SK-N-SH (cell line): ENCODE measurements at regions not wholly inside any gene's neighbourhood (a gene's known extent, or its start where the extent isn't known, plus 50 kb on each side); places are given as distances from the start of the nearest gene placed in this dataset.

ENCODE experiments used
- CTCF ChIA-PET: fragments of 300-600, 350-600 bp; formaldehyde crosslinking; extraction: SDS; loops from one replicate; lab custom pipeline; 2021; lab: Yijun Ruan, JAX
- POLR2A ChIA-PET: fragments of 350-600 bp; sonication (Branson Sonifier 250); formaldehyde crosslinking; extraction: SDS; loops from one replicate; lab custom pipeline; 2020; ENCODE audit warnings: antibody characterized with exemption, inconsistent platforms; lab: Yijun Ruan, JAX
- DNase-seq: peaks from one replicate; pipeline ENCODE4 v3.0.0; 2012
- H2AFZ ChIP-seq: fragments of 200-600 bp; sonication (generic); 2 replicates; pipeline ENCODE4 v1.8.1; 2016; ENCODE audit warnings: antibody characterized with exemption, mild to moderate bottlenecking, low read depth
- H3F3A ChIP-seq: fragments of 200-600 bp; sonication (generic); replicated peaks from 2 replicates; pipeline ENCODE3; 2016; ENCODE audit warnings: antibody characterized with exemption, mild to moderate bottlenecking; ENCODE audit not compliant: insufficient read depth
- H3K27ac ChIP-seq, 2 experiments: fragments of 200-500 bp in 1 of 2; fragments of 200-600 bp in 1 of 2; sonication (Bioruptor generic) in 1 of 2; sonication (generic), shearing (Covaris generic) in 1 of 2; 2 replicates each; pipeline versions ENCODE4 v1.5.1 to v1.6.1; 2014 to 2016; ENCODE audit warnings: low read depth in 2 of 2, inconsistent platforms in 1 of 2, low read length in 1 of 2, mild to moderate bottlenecking in 1 of 2, mixed read lengths in 1 of 2
- H3K27me3 ChIP-seq: fragments of 200-600 bp; sonication (generic), shearing (Covaris generic); 2 replicates; pipeline ENCODE4 v1.6.1; 2016; ENCODE audit warnings: mixed run types; ENCODE audit not compliant: insufficient read depth
- H3K36me3 ChIP-seq, 2 experiments: fragments of 200-500 bp in 1 of 2; fragments of 200-600 bp in 1 of 2; sonication (Bioruptor generic) in 1 of 2; sonication (generic) in 1 of 2; replicated peaks in 1 of 2; 2 replicates each; pipeline versions ENCODE3 to v1.5.1; 2014 to 2016; ENCODE audit warnings: low read length in 1 of 2, mild to moderate bottlenecking in 1 of 2; ENCODE audit not compliant: insufficient read depth in 2 of 2, control insufficient read depth in 1 of 2
- H3K4me1 ChIP-seq, 2 experiments: fragments of 200-500 bp in 1 of 2; fragments of 200-600 bp in 1 of 2; sonication (Bioruptor generic) in 1 of 2; sonication (generic), shearing (Covaris generic) in 1 of 2; 2 replicates each; pipeline versions ENCODE4 v1.5.1 to v1.6.1; 2014 to 2016; ENCODE audit warnings: low read depth in 1 of 2, low read length in 1 of 2, mixed run types in 1 of 2; ENCODE audit not compliant: insufficient read depth in 2 of 2, control insufficient read depth in 1 of 2
- H3K4me2 ChIP-seq: fragments of 200-600 bp; sonication (generic), shearing (Covaris generic); 2 replicates; pipeline ENCODE4 v1.6.1; 2017; ENCODE audit warnings: mixed run types
- H3K4me3 ChIP-seq, 2 experiments: fragments of 200-500 bp in 1 of 2; fragments of 200-600 bp in 1 of 2; sonication (Bioruptor generic) in 1 of 2; sonication (generic), shearing (Covaris generic) in 1 of 2; 2 replicates each; pipeline versions ENCODE4 v1.5.1 to v1.8.1; 2014 to 2016; ENCODE audit warnings: low read depth in 2 of 2, inconsistent platforms in 1 of 2, low read length in 1 of 2, mild to moderate bottlenecking in 1 of 2, mixed read lengths in 1 of 2, moderate library complexity in 1 of 2
- H3K79me2 ChIP-seq: fragments of 200-600 bp; sonication (generic); 2 replicates; pipeline ENCODE4 v1.8.1; 2017; ENCODE audit warnings: mild to moderate bottlenecking; ENCODE audit not compliant: insufficient read depth
- H3K9ac ChIP-seq: fragments of 200-600 bp; sonication (generic); 2 replicates; pipeline ENCODE4 v1.6.1; 2017; ENCODE audit warnings: mixed run types
- H3K9me2 ChIP-seq: fragments of 200-600 bp; sonication (generic); 2 replicates; pipeline ENCODE4 v1.6.1; 2017; ENCODE audit warnings: mixed run types
- H3K9me3 ChIP-seq: fragments of 200-600 bp; sonication (generic); 2 replicates; pipeline ENCODE4 v1.6.1; 2017; ENCODE audit warnings: mixed run types, mild to moderate bottlenecking, moderate library complexity
- H4K20me1 ChIP-seq: fragments of 200-600 bp; sonication (generic); 2 replicates; pipeline ENCODE4 v1.6.1; 2017; ENCODE audit warnings: mild to moderate bottlenecking, mixed run types; ENCODE audit not compliant: insufficient read depth
- ELF1 ChIP-seq: IDR thresholded peaks from 2 replicates; pipeline ENCODE4 v1.4.0; 2012
- JUND ChIP-seq: IDR thresholded peaks from 2 replicates; pipeline ENCODE4 v1.4.0; 2012
- MEF2A ChIP-seq: IDR thresholded peaks from 2 replicates; pipeline ENCODE4 v1.4.0; 2012; ENCODE audit warnings: low read depth, borderline replicate concordance
- WGBS: methylation state at CpG from one replicate; pipeline ENCODE4 v1.1.6; 2017; ENCODE audit warnings: low lambda C conversion rate; 5-methylcytosine and 5-hydroxymethylcytosine counted together
- TF ChIP-seq, protein P1 (sequence below): IDR thresholded peaks from 2 replicates; pipeline ENCODE4; 2012
- TF ChIP-seq, protein P2 (sequence below): IDR thresholded peaks from 2 replicates; pipeline ENCODE4 v1.4.0; 2012; ENCODE audit warnings: low read depth
- TF ChIP-seq, protein P3 (sequence below): IDR thresholded peaks from 2 replicates; pipeline ENCODE4 v1.6.1; 2012; ENCODE audit warnings: mild to moderate bottlenecking, low read depth, low read length, moderate library complexity
- TF ChIP-seq, protein P4 (sequence below): fragments of 200-600 bp; sonication (generic); IDR thresholded peaks from 2 replicates; pipeline ENCODE4 v1.6.1; 2017; ENCODE audit warnings: antibody characterized with exemption, mild to moderate bottlenecking, moderate library complexity

DNA sequence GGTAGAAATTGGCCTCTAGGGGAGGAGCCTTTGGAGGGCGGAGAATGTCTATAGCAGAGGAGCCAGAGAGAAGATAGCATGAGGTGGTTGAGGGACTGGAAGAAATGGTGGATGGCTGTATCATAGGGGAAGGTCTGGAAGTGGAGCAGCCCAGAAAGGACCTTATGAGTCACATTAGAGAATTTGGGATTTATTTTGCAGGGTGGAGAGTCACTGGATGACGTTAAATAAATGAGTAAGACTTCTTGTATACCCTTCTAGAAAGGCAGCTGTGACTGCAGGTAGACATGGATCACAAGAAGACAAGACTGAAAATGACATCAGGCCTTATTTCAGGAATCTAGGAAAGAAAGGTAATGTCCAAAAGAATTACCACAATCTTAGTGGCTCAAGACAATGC lies 208.2 kb upstream of the TMTC1 start:
- no peaks in the 10 kb centered on the region for H3K4me1 ChIP-seq
- no peaks in the 10 kb centered on the region for H3K9me2 ChIP-seq
- no peak overlapping the region for H3K27ac ChIP-seq
- ChIA-PET POLR2A (no interaction called here), CTCF (no interaction called here)
- H3K79me2 ChIP-seq, result no peaks in the 10 kb centered on the region
- H3K9ac ChIP-seq, result no peak overlapping the region
- 39% methylated on average over 2 of the region's 2 CpGs for WGBS
- H3K9me3 ChIP-seq, result no peaks in the 10 kb centered on the region
- no peak for DNase-seq
- H4K20me1 ChIP-seq, result no peaks in the 10 kb centered on the region
- no peaks in the 10 kb centered on the region for H3F3A ChIP-seq
- no peaks in the 10 kb centered on the region for H3K36me3 ChIP-seq
- no peak overlapping the region for H3K4me2 ChIP-seq
- no peak overlapping the region for H2AFZ ChIP-seq
- TF ChIP-seq ELF1 (no peak), JUND (no peak)
- TF ChIP-seq, protein P1, sequence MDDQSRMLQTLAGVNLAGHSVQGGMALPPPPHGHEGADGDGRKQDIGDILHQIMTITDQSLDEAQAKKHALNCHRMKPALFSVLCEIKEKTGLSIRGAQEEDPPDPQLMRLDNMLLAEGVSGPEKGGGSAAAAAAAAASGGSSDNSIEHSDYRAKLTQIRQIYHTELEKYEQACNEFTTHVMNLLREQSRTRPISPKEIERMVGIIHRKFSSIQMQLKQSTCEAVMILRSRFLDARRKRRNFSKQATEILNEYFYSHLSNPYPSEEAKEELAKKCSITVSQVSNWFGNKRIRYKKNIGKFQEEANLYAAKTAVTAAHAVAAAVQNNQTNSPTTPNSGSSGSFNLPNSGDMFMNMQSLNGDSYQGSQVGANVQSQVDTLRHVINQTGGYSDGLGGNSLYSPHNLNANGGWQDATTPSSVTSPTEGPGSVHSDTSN, result no peak
- TF ChIP-seq, protein P2, sequence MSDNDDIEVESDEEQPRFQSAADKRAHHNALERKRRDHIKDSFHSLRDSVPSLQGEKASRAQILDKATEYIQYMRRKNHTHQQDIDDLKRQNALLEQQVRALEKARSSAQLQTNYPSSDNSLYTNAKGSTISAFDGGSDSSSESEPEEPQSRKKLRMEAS, result no peak
- TF ChIP-seq, protein P3, sequence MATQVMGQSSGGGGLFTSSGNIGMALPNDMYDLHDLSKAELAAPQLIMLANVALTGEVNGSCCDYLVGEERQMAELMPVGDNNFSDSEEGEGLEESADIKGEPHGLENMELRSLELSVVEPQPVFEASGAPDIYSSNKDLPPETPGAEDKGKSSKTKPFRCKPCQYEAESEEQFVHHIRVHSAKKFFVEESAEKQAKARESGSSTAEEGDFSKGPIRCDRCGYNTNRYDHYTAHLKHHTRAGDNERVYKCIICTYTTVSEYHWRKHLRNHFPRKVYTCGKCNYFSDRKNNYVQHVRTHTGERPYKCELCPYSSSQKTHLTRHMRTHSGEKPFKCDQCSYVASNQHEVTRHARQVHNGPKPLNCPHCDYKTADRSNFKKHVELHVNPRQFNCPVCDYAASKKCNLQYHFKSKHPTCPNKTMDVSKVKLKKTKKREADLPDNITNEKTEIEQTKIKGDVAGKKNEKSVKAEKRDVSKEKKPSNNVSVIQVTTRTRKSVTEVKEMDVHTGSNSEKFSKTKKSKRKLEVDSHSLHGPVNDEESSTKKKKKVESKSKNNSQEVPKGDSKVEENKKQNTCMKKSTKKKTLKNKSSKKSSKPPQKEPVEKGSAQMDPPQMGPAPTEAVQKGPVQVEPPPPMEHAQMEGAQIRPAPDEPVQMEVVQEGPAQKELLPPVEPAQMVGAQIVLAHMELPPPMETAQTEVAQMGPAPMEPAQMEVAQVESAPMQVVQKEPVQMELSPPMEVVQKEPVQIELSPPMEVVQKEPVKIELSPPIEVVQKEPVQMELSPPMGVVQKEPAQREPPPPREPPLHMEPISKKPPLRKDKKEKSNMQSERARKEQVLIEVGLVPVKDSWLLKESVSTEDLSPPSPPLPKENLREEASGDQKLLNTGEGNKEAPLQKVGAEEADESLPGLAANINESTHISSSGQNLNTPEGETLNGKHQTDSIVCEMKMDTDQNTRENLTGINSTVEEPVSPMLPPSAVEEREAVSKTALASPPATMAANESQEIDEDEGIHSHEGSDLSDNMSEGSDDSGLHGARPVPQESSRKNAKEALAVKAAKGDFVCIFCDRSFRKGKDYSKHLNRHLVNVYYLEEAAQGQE, result no peak
- H3K27me3 ChIP-seq, result no peaks in the 10 kb centered on the region
- no peak overlapping the region for H3K4me3 ChIP-seq

DNA sequence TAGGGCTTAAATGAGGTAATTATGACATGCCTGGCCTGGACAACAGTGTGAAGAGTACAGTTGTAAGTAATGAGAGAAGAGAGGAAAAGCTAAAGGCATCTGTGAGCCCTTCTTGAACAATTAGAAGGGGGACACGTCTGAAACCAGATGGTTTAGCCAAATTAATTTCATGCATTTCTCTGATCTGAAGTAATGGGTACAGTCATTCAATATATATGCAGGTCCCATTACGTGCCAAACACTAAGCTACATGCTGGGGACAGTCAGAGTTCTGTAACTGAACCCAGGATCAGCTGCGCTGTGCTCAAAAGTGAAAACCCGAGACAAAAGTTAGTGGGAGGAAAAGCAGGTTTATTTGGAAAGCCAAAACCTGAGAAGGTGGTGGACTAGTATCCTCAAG lies 207.2 kb upstream of the TMTC1 start:
- WGBS, result 44% methylated on average over 4 of the region's 4 CpGs
- H3K4me3 ChIP-seq, result no peak overlapping the region
- no peaks in the 10 kb centered on the region for H3F3A ChIP-seq
- CTCF ChIA-PET, result no interaction called here
- H3K4me2 ChIP-seq, result no peak overlapping the region
- no peak for TF ChIP-seq MEF2A
- TF ChIP-seq, protein P4, sequence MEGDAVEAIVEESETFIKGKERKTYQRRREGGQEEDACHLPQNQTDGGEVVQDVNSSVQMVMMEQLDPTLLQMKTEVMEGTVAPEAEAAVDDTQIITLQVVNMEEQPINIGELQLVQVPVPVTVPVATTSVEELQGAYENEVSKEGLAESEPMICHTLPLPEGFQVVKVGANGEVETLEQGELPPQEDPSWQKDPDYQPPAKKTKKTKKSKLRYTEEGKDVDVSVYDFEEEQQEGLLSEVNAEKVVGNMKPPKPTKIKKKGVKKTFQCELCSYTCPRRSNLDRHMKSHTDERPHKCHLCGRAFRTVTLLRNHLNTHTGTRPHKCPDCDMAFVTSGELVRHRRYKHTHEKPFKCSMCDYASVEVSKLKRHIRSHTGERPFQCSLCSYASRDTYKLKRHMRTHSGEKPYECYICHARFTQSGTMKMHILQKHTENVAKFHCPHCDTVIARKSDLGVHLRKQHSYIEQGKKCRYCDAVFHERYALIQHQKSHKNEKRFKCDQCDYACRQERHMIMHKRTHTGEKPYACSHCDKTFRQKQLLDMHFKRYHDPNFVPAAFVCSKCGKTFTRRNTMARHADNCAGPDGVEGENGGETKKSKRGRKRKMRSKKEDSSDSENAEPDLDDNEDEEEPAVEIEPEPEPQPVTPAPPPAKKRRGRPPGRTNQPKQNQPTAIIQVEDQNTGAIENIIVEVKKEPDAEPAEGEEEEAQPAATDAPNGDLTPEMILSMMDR, result no peak
- no peaks in the 10 kb centered on the region for H3K9me3 ChIP-seq
- H3K9ac ChIP-seq, result no peak overlapping the region
- no peaks in the 10 kb centered on the region for H4K20me1 ChIP-seq
- H3K9me2 ChIP-seq, result no peaks in the 10 kb centered on the region
- H3K36me3 ChIP-seq, result no peaks in the 10 kb centered on the region
- DNase-seq, result no peak
- no peaks in the 10 kb centered on the region for H3K27me3 ChIP-seq
- no peak overlapping the region for H3K27ac ChIP-seq
- POLR2A ChIA-PET, result no interaction called here
- H3K79me2 ChIP-seq, result no peaks in the 10 kb centered on the region
- no peak overlapping the region for H2AFZ ChIP-seq
- no peaks in the 10 kb centered on the region for H3K4me1 ChIP-seq
